CD14-positive monocyte (primary cell): ENCODE measurements at regions not wholly inside any gene's neighbourhood (a gene's known extent, or its start where the extent isn't known, plus 50 kb on each side); places are given as distances from the start of the nearest gene placed in this dataset.

Source experiments
- DNase-seq, 3 donors: peaks; one replicate each; pipeline ENCODE4 v3.0.0-alpha.2; 2011 to 2022
- H2AFZ ChIP-seq: 2 replicates; pipeline ENCODE4 v1.6.0; 2012; ENCODE audit warnings: mild to moderate bottlenecking, low read depth, low read length, inconsistent platforms; ENCODE audit not compliant: insufficient read depth, poor library complexity, severe bottlenecking
- H3K27ac ChIP-seq, 2 donors: 1 replicate in 1 of 2; 2 replicates in 1 of 2; pipeline ENCODE4 v1.5.1; 2012 to 2013; ENCODE audit warnings: low read length in 2 of 2, control low read depth in 1 of 2, inconsistent platforms in 1 of 2, low read depth in 1 of 2, mild to moderate bottlenecking in 1 of 2
- H3K27me3 ChIP-seq, 2 donors: one replicate each; pipeline versions ENCODE4 v1.6.0 to v1.6.1; 2011 to 2013; ENCODE audit warnings: low read length in 2 of 2; ENCODE audit not compliant: control insufficient read depth in 2 of 2, insufficient read depth in 2 of 2
- H3K36me3 ChIP-seq, 2 donors: replicated peaks in 1 of 2; 1 replicate in 1 of 2; 2 replicates in 1 of 2; pipeline versions ENCODE4 v1.5.1 to v1.6.1; 2012 to 2013; ENCODE audit warnings: low read length in 2 of 2, control low read depth in 1 of 2, inconsistent platforms in 1 of 2, mild to moderate bottlenecking in 1 of 2; ENCODE audit not compliant: insufficient read depth in 2 of 2, control insufficient read depth in 1 of 2
- H3K4me1 ChIP-seq, 2 donors: 1 replicate in 1 of 2; 2 replicates in 1 of 2; pipeline versions ENCODE4 v1.5.1 to v1.6.1; 2012 to 2013; ENCODE audit warnings: low read length in 2 of 2, control low read depth in 1 of 2, inconsistent platforms in 1 of 2, mild to moderate bottlenecking in 1 of 2, moderate library complexity in 1 of 2; ENCODE audit not compliant: insufficient read depth in 2 of 2, control insufficient read depth in 1 of 2
- H3K4me2 ChIP-seq: replicated peaks from 2 replicates; pipeline ENCODE3; 2012; ENCODE audit warnings: low read length, moderate library complexity, mild to moderate bottlenecking; ENCODE audit not compliant: poor library complexity, severe bottlenecking; ENCODE audit errors: extremely low read depth
- H3K4me3 ChIP-seq, 3 experiments: fragments of 200-600 bp in 1 of 3; sonication (generic) in 1 of 3; replicated peaks in 1 of 3; 1 replicate in 2 of 3; 2 replicates in 1 of 3; pipeline ENCODE4 v1.5.1; 2011 to 2013; ENCODE audit warnings: low read length in 3 of 3, mild to moderate bottlenecking in 3 of 3, control low read depth in 2 of 3, low read depth in 2 of 3, inconsistent platforms in 1 of 3, moderate library complexity in 1 of 3
- H3K79me2 ChIP-seq: 2 replicates; pipeline ENCODE4 v1.6.0; 2012; ENCODE audit warnings: mild to moderate bottlenecking, control low read depth, inconsistent platforms, low read length, moderate library complexity; ENCODE audit not compliant: insufficient read depth
- H3K9ac ChIP-seq: 2 replicates; pipeline ENCODE4 v1.6.0; 2017; ENCODE audit warnings: low read length, mild to moderate bottlenecking; ENCODE audit not compliant: insufficient read depth, poor library complexity, severe bottlenecking
- H3K9me3 ChIP-seq, 2 donors: replicated peaks in 1 of 2; 1 replicate in 1 of 2; 2 replicates in 1 of 2; pipeline versions ENCODE4 v1.5.1 to v1.6.1; 2012 to 2013; ENCODE audit warnings: low read length in 2 of 2, control low read depth in 1 of 2; ENCODE audit not compliant: control insufficient read depth in 1 of 2, insufficient read depth in 1 of 2
- H4K20me1 ChIP-seq: 2 replicates; pipeline ENCODE4 v1.6.0; 2012; ENCODE audit warnings: mild to moderate bottlenecking, low read length, control low read depth, moderate library complexity; ENCODE audit not compliant: insufficient read depth
- H3K27ac Mint-ChIP-seq, 7 donors: one replicate each; pipeline ENCODE4 v1.8.0; 2020; ENCODE audit warnings: mild to moderate bottlenecking in 7 of 7, mixed read lengths in 7 of 7, moderate library complexity in 6 of 7, inconsistent platforms in 2 of 7
- H3K27me3 Mint-ChIP-seq, 3 donors: one replicate each; pipeline ENCODE4 v1.8.0; 2021 to 2022; ENCODE audit warnings: low read depth in 3 of 3, mild to moderate bottlenecking in 3 of 3, mixed read lengths in 3 of 3, moderate library complexity in 3 of 3, inconsistent platforms in 1 of 3
- H3K36me3 Mint-ChIP-seq, 2 donors: one replicate each; pipeline ENCODE4 v1.8.0; 2020; ENCODE audit warnings: mixed read lengths in 2 of 2, inconsistent platforms in 1 of 2, mild to moderate bottlenecking in 1 of 2
- H3K4me1 Mint-ChIP-seq: one replicate; pipeline ENCODE4 v1.8.0; 2020; ENCODE audit warnings: mild to moderate bottlenecking, mixed read lengths
- H3K4me3 Mint-ChIP-seq, 2 donors: one replicate each; pipeline ENCODE4 v1.8.0; 2020; ENCODE audit warnings: mild to moderate bottlenecking in 2 of 2, mixed read lengths in 2 of 2, moderate library complexity in 1 of 2
- H3K9me3 Mint-ChIP-seq, 7 donors: one replicate each; pipeline ENCODE4 v1.8.0; 2020 to 2022; ENCODE audit warnings: mixed read lengths in 7 of 7, mild to moderate bottlenecking in 6 of 7, moderate library complexity in 6 of 7, inconsistent platforms in 2 of 7
- CTCF ChIP-seq: fragments of 200-600 bp; IDR thresholded peaks from one replicate; pipeline ENCODE4 v1.8.0; 2022; ENCODE audit warnings: antibody characterized with exemption, mild to moderate bottlenecking
- WGBS: methylation state at CpG from one replicate; pipeline ENCODE4 v1.1.5; 2013; ENCODE audit warnings: missing lambda C conversion rate; ENCODE audit not compliant: insufficient coverage; 5-methylcytosine and 5-hydroxymethylcytosine counted together
- intact Hi-C, 2 donors: fragments of 100-400 bp; cut with micrococcal nuclease; formaldehyde crosslinking; loops; one replicate each; pipeline versions ENCODE4 v1.15.0 to v1.15.1; 2023

GRCh38 chr4:126957556-126957955 is 675.2 kb upstream of the INTU start:
- intact Hi-C loops, result no loop called here
- H3K4me3 Mint-ChIP-seq, result no peak overlapping the region
- Histone ChIP-seq H3K27me3 (no peaks in the 10 kb centered on the region), H3K4me2 (no peak overlapping the region), H3K36me3 (no peaks in the 10 kb centered on the region), H3K4me3 (no peak overlapping the region), H3K9ac (no peak overlapping the region), H3K79me2 (no peaks in the 10 kb centered on the region), H3K27ac (no peak overlapping the region), H4K20me1 (no peaks in the 10 kb centered on the region), H3K4me1 (no peaks in the 10 kb centered on the region), H2AFZ (no peak overlapping the region), H3K9me3 (peaks cover 12 to 15% of the 10 kb centered on the region in 2 donors)
- H3K4me1 Mint-ChIP-seq, result no peaks in the 10 kb centered on the region
- no CpG with 5 or more reads among the region's 1 CpG for WGBS
- no peaks in the 10 kb centered on the region for H3K27me3 Mint-ChIP-seq
- H3K27ac Mint-ChIP-seq, result no peak overlapping the region
- no peak for TF ChIP-seq CTCF
- H3K9me3 Mint-ChIP-seq, result peaks cover 2 to 14% (median 12%) of the 10 kb centered on the region in 7 donors
- DNase-seq, result no peak
- no peaks in the 10 kb centered on the region for H3K36me3 Mint-ChIP-seq

GRCh38 chr4:126957987-126958386 is 674.8 kb upstream of the INTU start:
- Histone ChIP-seq H3K4me2 (no peak overlapping the region), H3K9me3 (peaks cover 12 to 15% of the 10 kb centered on the region in 2 donors), H3K36me3 (no peaks in the 10 kb centered on the region), H3K4me1 (no peaks in the 10 kb centered on the region), H3K27me3 (no peaks in the 10 kb centered on the region), H3K79me2 (no peaks in the 10 kb centered on the region), H4K20me1 (no peaks in the 10 kb centered on the region), H3K4me3 (no peak overlapping the region), H2AFZ (no peak overlapping the region), H3K27ac (no peak overlapping the region), H3K9ac (no peak overlapping the region)
- no peak overlapping the region for H3K4me3 Mint-ChIP-seq
- intact Hi-C loops, result no loop called here
- WGBS, result no CpG with 5 or more reads among the region's 1 CpG
- no peaks in the 10 kb centered on the region for H3K36me3 Mint-ChIP-seq
- no peaks in the 10 kb centered on the region for H3K27me3 Mint-ChIP-seq
- no peaks in the 10 kb centered on the region for H3K4me1 Mint-ChIP-seq
- no peak for DNase-seq
- no peak for TF ChIP-seq CTCF
- peaks cover 2 to 14% (median 11%) of the 10 kb centered on the region in 7 donors for H3K9me3 Mint-ChIP-seq
- no peak overlapping the region for H3K27ac Mint-ChIP-seq
